ENCODE measurements at regions not wholly inside any gene's neighbourhood (a gene's known extent, or its start where the extent isn't known, plus 50 kb on each side); places are given as distances from the start of the nearest gene placed in this dataset.

DNA sequence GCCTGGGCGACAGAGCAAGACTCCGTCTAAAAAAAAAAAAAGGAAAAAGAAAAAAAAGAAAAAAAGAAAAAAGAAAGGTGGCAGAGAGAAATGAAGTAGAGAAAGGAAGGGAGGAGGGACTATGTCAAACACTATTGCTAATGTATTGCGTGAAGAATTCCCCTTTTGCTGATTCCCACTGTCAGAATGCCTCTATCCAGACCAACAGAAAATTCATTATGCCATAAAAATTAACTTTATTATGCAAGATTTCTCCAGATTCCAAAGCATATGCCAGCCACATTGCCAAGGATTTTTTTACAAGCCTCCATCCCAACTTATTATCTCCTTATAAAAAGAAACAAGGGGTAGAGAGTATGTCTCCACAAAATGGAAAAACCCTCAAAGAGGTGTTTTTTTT is 209.3 kb downstream of the MTERF1 start:
- TF ChIP-seq POLR2A (IDR thresholded peaks at IDR 0.05; ENCODE audit: low read length) (no peak), GATA1 (IDR thresholded peaks at IDR 0.05; ENCODE audit: low read depth, low read length) (no peak)
